H1 (cell line): ENCODE measurements at regions not wholly inside any gene's neighbourhood (a gene's known extent, or its start where the extent isn't known, plus 50 kb on each side); places are given as distances from the start of the nearest gene placed in this dataset.

ENCODE experiments used
- CTCF ChIA-PET: fragments of 300-600 bp; sonication (Branson Sonifier 250); formaldehyde crosslinking; loops from one replicate; lab custom pipeline; 2021; ENCODE audit not compliant: partially characterized antibody; lab: Charles Lee
- POLR2A ChIA-PET: fragments of 300-600 bp; sonication (Branson Sonifier 250); formaldehyde crosslinking; loops from one replicate; lab custom pipeline; 2021; ENCODE audit warnings: inconsistent platforms; ENCODE audit not compliant: partially characterized antibody; lab: Charles Lee
- DNase-seq, 2 experiments: peaks; one replicate each; pipeline versions ENCODE4 v3.0.0 to v3.0.0-alpha.2; 2010 to 2022; ENCODE audit warnings: low spot score in 2 of 2, low read depth in 1 of 2, mixed read lengths in 1 of 2
- FAIRE-seq: peaks from 2 replicates; lab custom pipeline; 2011; peaks lifted over from hg19 to GRCh38; lab: Jason Lieb, UNC
- H2AFZ ChIP-seq: 2 replicates; pipeline ENCODE4 v1.8.1; 2012; ENCODE audit warnings: low read length, inconsistent platforms
- H2AK5ac ChIP-seq: 2 replicates; pipeline ENCODE4 v1.6.1; 2013; ENCODE audit warnings: low read depth, low read length
- H2BK120ac ChIP-seq: replicated peaks from 2 replicates; pipeline ENCODE3; 2013; ENCODE audit warnings: low read depth, low read length, inconsistent platforms
- H2BK12ac ChIP-seq: 2 replicates; pipeline ENCODE4 v1.6.1; 2013; ENCODE audit warnings: low read depth, low read length
- H2BK15ac ChIP-seq: 2 replicates; pipeline ENCODE4 v1.6.1; 2013; ENCODE audit warnings: low read length
- H2BK20ac ChIP-seq: 2 replicates; pipeline ENCODE4 v1.6.1; 2013; ENCODE audit warnings: low read length
- H2BK5ac ChIP-seq: 2 replicates; pipeline ENCODE4 v1.6.1; 2013; ENCODE audit warnings: low read depth, low read length
- H3K14ac ChIP-seq: 2 replicates; pipeline ENCODE4 v1.6.1; 2013; ENCODE audit warnings: inconsistent platforms; ENCODE audit not compliant: insufficient read length
- H3K18ac ChIP-seq: 2 replicates; pipeline ENCODE4 v1.6.1; 2013; ENCODE audit warnings: low read length; ENCODE audit errors: extremely low read depth
- H3K23ac ChIP-seq: 2 replicates; pipeline ENCODE4 v1.6.1; 2013; ENCODE audit warnings: inconsistent platforms; ENCODE audit not compliant: insufficient read length
- H3K23me2 ChIP-seq: 2 replicates; pipeline ENCODE4 v1.6.1; 2013; ENCODE audit warnings: low read depth, low read length
- H3K27ac ChIP-seq: 2 replicates; pipeline ENCODE4 v1.6.1; 2011; ENCODE audit warnings: low read depth, low read length, inconsistent platforms
- H3K27me3 ChIP-seq, 4 experiments: replicated peaks in 1 of 4; 1 replicate in 1 of 4; 2 replicates in 3 of 4; pipeline versions ENCODE4 v1.6.1 to v1.8.1; 2011 to 2013; ENCODE audit warnings: low read length in 3 of 4, mild to moderate bottlenecking in 3 of 4, inconsistent platforms in 2 of 4, mixed read lengths in 2 of 4, moderate library complexity in 1 of 4; ENCODE audit not compliant: control insufficient read depth in 3 of 4, insufficient read depth in 3 of 4; ENCODE audit errors: extremely low read depth in 1 of 4
- H3K36me3 ChIP-seq, 4 experiments: 2 replicates each; pipeline versions ENCODE4 v1.6.1 to v1.8.1; 2011 to 2013; ENCODE audit warnings: mild to moderate bottlenecking in 4 of 4, low read length in 3 of 4, moderate library complexity in 2 of 4, control low read depth in 1 of 4, inconsistent platforms in 1 of 4; ENCODE audit not compliant: insufficient read depth in 4 of 4, control insufficient read depth in 2 of 4
- H3K4ac ChIP-seq: replicated peaks from 2 replicates; pipeline ENCODE3; 2013; ENCODE audit warnings: low read length, low read depth, mixed read lengths, inconsistent platforms; ENCODE audit not compliant: insufficient read length
- H3K4me1 ChIP-seq, 4 experiments: replicated peaks in 1 of 4; 1 replicate in 1 of 4; 2 replicates in 3 of 4; pipeline versions ENCODE4 v1.6.1 to v1.8.1; 2011 to 2013; ENCODE audit warnings: low read length in 3 of 4, inconsistent platforms in 2 of 4, mixed read lengths in 1 of 4; ENCODE audit not compliant: insufficient read depth in 4 of 4, control insufficient read depth in 3 of 4
- H3K4me2 ChIP-seq, 2 experiments: 2 replicates each; pipeline versions ENCODE4 v1.6.1 to v1.8.1; 2011 to 2013; ENCODE audit warnings: low read depth in 2 of 2, low read length in 2 of 2, control low read depth in 1 of 2, inconsistent platforms in 1 of 2, mild to moderate bottlenecking in 1 of 2; ENCODE audit not compliant: insufficient read depth in 1 of 2
- H3K4me3 ChIP-seq, 4 experiments: fragments of 200-600, 300-600 bp in 1 of 4; sonication (generic), shearing (Covaris generic), sonication (Bioruptor Twin) in 1 of 4; 2 replicates each; pipeline versions ENCODE4 v1.5.1 to v1.8.1; 2011 to 2016; ENCODE audit warnings: low read length in 4 of 4, low read depth in 3 of 4, control low read depth in 2 of 4, inconsistent platforms in 2 of 4, mild to moderate bottlenecking in 2 of 4, mixed read lengths in 1 of 4, moderate library complexity in 1 of 4; ENCODE audit not compliant: insufficient read depth in 2 of 4; ENCODE audit errors: extremely low read depth in 1 of 4
- H3K56ac ChIP-seq: replicated peaks from 2 replicates; pipeline ENCODE3; 2013; ENCODE audit warnings: low read depth, mild to moderate bottlenecking, mixed read lengths, low read length, inconsistent platforms; ENCODE audit not compliant: insufficient read length
- H3K79me1 ChIP-seq: 2 replicates; pipeline ENCODE4 v1.6.1; 2013; ENCODE audit warnings: low read depth, low read length, control low read depth
- H3K79me2 ChIP-seq, 2 experiments: 2 replicates each; pipeline versions ENCODE4 v1.6.1 to v1.8.1; 2012 to 2013; ENCODE audit warnings: low read length in 2 of 2, mild to moderate bottlenecking in 2 of 2, inconsistent platforms in 1 of 2; ENCODE audit not compliant: insufficient read depth in 2 of 2, control insufficient read depth in 1 of 2
- H3K9ac ChIP-seq, 4 experiments: replicated peaks in 1 of 4; 1 replicate in 1 of 4; 2 replicates in 3 of 4; pipeline versions ENCODE4 v1.6.1 to v1.8.1; 2011 to 2013; ENCODE audit warnings: low read depth in 3 of 4, low read length in 3 of 4, control low read depth in 2 of 4, mild to moderate bottlenecking in 2 of 4, moderate library complexity in 2 of 4, inconsistent platforms in 1 of 4; ENCODE audit errors: extremely low read depth in 1 of 4
- H3K9me3 ChIP-seq, 2 experiments: 2 replicates each; pipeline versions ENCODE4 v1.6.1 to v1.8.1; 2012 to 2013; ENCODE audit warnings: mild to moderate bottlenecking in 2 of 2, moderate library complexity in 2 of 2, control low read depth in 1 of 2, inconsistent platforms in 1 of 2, low read depth in 1 of 2, low read length in 1 of 2, mixed read lengths in 1 of 2; ENCODE audit not compliant: insufficient read depth in 2 of 2
- H4K20me1 ChIP-seq, 2 experiments: replicated peaks in 1 of 2; 2 replicates each; pipeline versions ENCODE3 to v1.8.1; 2011 to 2013; ENCODE audit warnings: inconsistent platforms in 2 of 2, low read length in 2 of 2, mild to moderate bottlenecking in 1 of 2; ENCODE audit not compliant: insufficient read depth in 2 of 2, control insufficient read depth in 1 of 2
- H4K5ac ChIP-seq: 2 replicates; pipeline ENCODE4 v1.6.1; 2013; ENCODE audit warnings: low read length, low read depth, mixed read lengths, inconsistent platforms; ENCODE audit not compliant: insufficient read length
- H4K8ac ChIP-seq: 2 replicates; pipeline ENCODE4 v1.8.0; 2013; ENCODE audit warnings: mild to moderate bottlenecking, moderate library complexity, low read length, inconsistent platforms; ENCODE audit not compliant: insufficient read depth; ENCODE audit errors: extremely low read depth
- H4K91ac ChIP-seq: replicated peaks from 2 replicates; pipeline ENCODE3; 2013; ENCODE audit warnings: low read length, mixed read lengths, inconsistent platforms; ENCODE audit not compliant: insufficient read length
- ATF3 ChIP-seq: IDR thresholded peaks from 2 replicates; pipeline ENCODE4 v1.6.1; 2011; ENCODE audit warnings: low read depth, mild to moderate bottlenecking, low read length; ENCODE audit not compliant: insufficient read depth
- CHD2 ChIP-seq: IDR thresholded peaks from 2 replicates; pipeline ENCODE4 v1.6.1; 2012; ENCODE audit warnings: low read length, improper control_type of control experiment
- EGR1 ChIP-seq: IDR thresholded peaks from 2 replicates; pipeline ENCODE4 v1.6.1; 2011; ENCODE audit warnings: low read depth, low read length, borderline replicate concordance
- HDAC2 ChIP-seq, 2 experiments: fragments of 300-600 bp in 1 of 2; sonication (generic) in 1 of 2; IDR thresholded peaks; 2 replicates each; pipeline ENCODE4 v1.6.1; 2011 to 2012; ENCODE audit warnings: low read depth in 2 of 2, low read length in 2 of 2, mild to moderate bottlenecking in 2 of 2, moderate library complexity in 2 of 2, borderline replicate concordance in 1 of 2, inconsistent platforms in 1 of 2
- KDM4A ChIP-seq: IDR thresholded peaks from one replicate; pipeline ENCODE4 v1.7.1; 2012; ENCODE audit warnings: low read depth, mild to moderate bottlenecking, moderate library complexity, low read length, inconsistent platforms; ENCODE audit not compliant: severe bottlenecking
- KDM5A ChIP-seq: fragments of 200-600 bp; IDR thresholded peaks from 2 replicates; pipeline ENCODE4 v1.7.1; 2012; ENCODE audit warnings: mild to moderate bottlenecking, low read length, inconsistent platforms, mixed read lengths
- PHF8 ChIP-seq: fragments of 200-600 bp; sonication (generic); conservative IDR thresholded peaks from 2 replicates; pipeline ENCODE4 v1.7.1; 2012; ENCODE audit warnings: low read depth, mild to moderate bottlenecking, inconsistent platforms, low read length, moderate library complexity
- POLR2AphosphoS5 ChIP-seq: IDR thresholded peaks from 2 replicates; pipeline ENCODE4 v1.6.1; 2011; ENCODE audit warnings: low read depth, low read length
- RNF2 ChIP-seq: fragments of 200-900, 300-1000 bp; sonication (generic); IDR thresholded peaks from 2 replicates; pipeline ENCODE4 v1.7.1; 2016; ENCODE audit warnings: borderline replicate concordance, low read depth, mild to moderate bottlenecking, antibody characterized with exemption, low read length; ENCODE audit not compliant: poor library complexity, severe bottlenecking; ENCODE audit errors: missing control alignments
- TEAD4 ChIP-seq: IDR thresholded peaks from 2 replicates; pipeline ENCODE4 v1.6.1; 2012; ENCODE audit warnings: low read depth, low read length, inconsistent platforms, mixed read lengths
- WGBS, 2 experiments: shearing (Covaris generic) in 1 of 2; methylation state at CpG; one replicate each; pipeline versions ENCODE4 v1.1.6 to v1.1.7; 2013 to 2015; ENCODE audit warnings: low lambda C conversion rate in 2 of 2, mixed read lengths in 2 of 2, inconsistent platforms in 1 of 2, low coverage in 1 of 2, missing lambda C conversion rate in 1 of 2; ENCODE audit not compliant: insufficient replicate concordance in 2 of 2, insufficient coverage in 1 of 2, insufficient read length in 1 of 2; ENCODE audit errors: extremely low coverage in 1 of 2, missing lambda C conversion rate in 1 of 2; 5-methylcytosine and 5-hydroxymethylcytosine counted together

GRCh38 chr5:142391058-142391845, 66.4 kb upstream of the SPRY4 start:
- no peak for FAIRE-seq
- no peak overlapping the region for H3K27ac ChIP-seq
- TF ChIP-seq EGR1 (no peak), KDM4A (no peak), HDAC2 (IDR thresholded peaks at IDR 0.05; ENCODE audit: borderline replicate concordance in 1 of 2, low read depth in 2 of 2, low read length in 2 of 2) (no peak), RNF2 (no peak), PHF8 (no peak), KDM5A (no peak), CHD2 (no peak), POLR2AphosphoS5 (no peak), TEAD4 (no peak), ATF3 (no peak)

More at GRCh38 chr5:142391058-142391845, 66.4 kb upstream of the SPRY4 start:
- Histone ChIP-seq H3K9me3 (peaks cover 4 to 9% of the 10 kb centered on the region in 2 experiments), H3K79me1 (no peaks in the 10 kb centered on the region), H3K18ac (peak overlapping the region; percentile 24; the same call in 1 of the 2 replicates), H3K4me2 (peak overlapping the region in 1 of 2 experiments; percentile 61; a peak in 2 of 4 replicates), H3K27me3 (no peaks in the 10 kb centered on the region), H2BK20ac (peak overlapping the region; percentile 82; the same call in 1 of the 2 replicates), H2AK5ac (peak overlapping the region; percentile 89), H2BK5ac (peak overlapping the region; percentile 80; the same call in 1 of the 2 replicates), H3K9ac (no peak overlapping the region), H4K91ac (peak overlapping the region; percentile 91), H4K20me1 (no peaks in the 10 kb centered on the region), H3K79me2 (no peaks in the 10 kb centered on the region), H3K36me3 (no peaks in the 10 kb centered on the region), H3K14ac (no peak overlapping the region), H3K4me3 (no peak overlapping the region), H2BK120ac (peak overlapping the region; percentile 85), H3K23ac (no peak overlapping the region), H2BK15ac (peak overlapping the region; percentile 89; the same call in 1 of the 2 replicates), H4K8ac (no peak overlapping the region; the same call in 1 of the 2 replicates), H4K5ac (no peak overlapping the region), H3K4ac (peak overlapping the region; percentile 27), H3K23me2 (peaks cover 2% of the 10 kb centered on the region; the same call in 1 of the 2 replicates), H2AFZ (no peak overlapping the region), H2BK12ac (peak overlapping the region; percentile 98; the same call in 1 of the 2 replicates), H3K4me1 (peaks cover 13 to 17% (median 15%) of the 10 kb centered on the region in 4 experiments; a peak in 6 of 7 replicates), H3K56ac (no peak overlapping the region)
- ChIA-PET CTCF (interaction anchor here (1.4 kb wide), 1 partner anchor 158 kb away, joined by 5 read pairs; no protein-coding TSS in a partner anchor), POLR2A (interaction anchor here (0.7 to 0.9 kb wide), 2 partner anchors 12 to 63 kb away, joined by 3 to 4 read pairs; no protein-coding TSS in a partner anchor)
- no peak for DNase-seq
- WGBS, 2 experiments, result 83% methylated on average over 8 of the region's 8 CpGs; no CpG with 5 or more reads in 1 of the 2 experiments
